ENCODE measurements at regions not wholly inside any gene's neighbourhood (a gene's known extent, or its start where the extent isn't known, plus 50 kb on each side); places are given as distances from the start of the nearest gene placed in this dataset.
"Not testable (repeated sequence)": the region's sequence is repeated elsewhere in the genome, so short reads cannot be mapped to it uniquely, and the experiment has no call there.

DNA sequence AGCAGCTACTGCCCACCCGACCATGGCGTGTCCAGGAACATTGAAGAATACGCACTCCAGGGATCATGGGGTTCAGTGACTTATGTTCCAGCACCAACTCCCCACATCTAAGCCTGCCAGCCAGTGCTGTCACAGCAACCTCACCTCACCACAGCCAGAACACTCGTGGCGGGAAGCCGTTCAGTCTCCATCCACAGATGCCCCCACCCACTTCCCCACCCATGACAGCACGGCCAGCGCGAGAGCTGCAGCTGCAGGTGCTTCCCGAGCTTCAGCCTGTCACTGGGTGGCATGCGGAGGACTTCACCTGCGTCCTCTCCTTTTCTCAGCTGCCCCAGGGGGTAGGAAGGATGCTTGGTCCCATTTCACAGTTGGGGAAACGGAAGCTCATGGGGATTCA lies 50.3 kb downstream of the RBFOX3 start:
- DNase-seq = no peak

DNA sequence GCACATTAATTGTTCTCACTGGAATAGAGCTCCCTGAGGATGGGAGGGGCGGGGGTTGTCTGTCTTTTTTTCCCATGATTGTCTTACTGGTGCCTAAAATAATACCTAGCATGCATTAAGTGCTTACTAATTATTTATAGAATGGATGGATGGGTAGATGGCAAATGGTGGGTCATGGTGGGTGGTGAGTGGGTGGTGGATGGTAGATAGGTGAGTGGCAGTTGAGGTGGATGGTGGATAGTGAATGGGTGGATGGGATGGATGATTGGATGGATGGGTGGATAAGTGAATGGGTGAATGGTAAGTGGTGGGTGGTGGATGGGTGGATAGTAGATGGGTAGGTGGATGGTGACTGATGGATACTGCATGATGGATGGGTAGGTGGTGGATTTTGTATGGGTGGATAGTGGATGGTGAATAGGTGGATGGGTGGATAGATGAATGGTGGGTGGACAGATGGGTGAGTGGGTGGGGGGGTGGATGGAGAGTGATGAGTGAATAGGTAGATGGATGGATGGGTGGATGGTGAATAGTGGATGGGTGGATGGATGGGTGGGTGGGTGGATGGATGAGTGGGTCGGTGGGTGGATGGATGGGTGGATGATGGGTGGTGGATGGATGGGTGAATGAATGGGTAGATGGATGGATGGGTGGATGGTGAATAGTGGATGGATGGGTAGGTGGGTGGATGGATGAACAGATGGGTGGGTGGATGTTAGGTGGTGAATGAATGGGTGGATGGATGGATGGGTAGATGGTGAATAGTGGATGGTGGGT lies 51.6 kb downstream of the RBFOX3 start:
- DNase-seq = no peak

DNA sequence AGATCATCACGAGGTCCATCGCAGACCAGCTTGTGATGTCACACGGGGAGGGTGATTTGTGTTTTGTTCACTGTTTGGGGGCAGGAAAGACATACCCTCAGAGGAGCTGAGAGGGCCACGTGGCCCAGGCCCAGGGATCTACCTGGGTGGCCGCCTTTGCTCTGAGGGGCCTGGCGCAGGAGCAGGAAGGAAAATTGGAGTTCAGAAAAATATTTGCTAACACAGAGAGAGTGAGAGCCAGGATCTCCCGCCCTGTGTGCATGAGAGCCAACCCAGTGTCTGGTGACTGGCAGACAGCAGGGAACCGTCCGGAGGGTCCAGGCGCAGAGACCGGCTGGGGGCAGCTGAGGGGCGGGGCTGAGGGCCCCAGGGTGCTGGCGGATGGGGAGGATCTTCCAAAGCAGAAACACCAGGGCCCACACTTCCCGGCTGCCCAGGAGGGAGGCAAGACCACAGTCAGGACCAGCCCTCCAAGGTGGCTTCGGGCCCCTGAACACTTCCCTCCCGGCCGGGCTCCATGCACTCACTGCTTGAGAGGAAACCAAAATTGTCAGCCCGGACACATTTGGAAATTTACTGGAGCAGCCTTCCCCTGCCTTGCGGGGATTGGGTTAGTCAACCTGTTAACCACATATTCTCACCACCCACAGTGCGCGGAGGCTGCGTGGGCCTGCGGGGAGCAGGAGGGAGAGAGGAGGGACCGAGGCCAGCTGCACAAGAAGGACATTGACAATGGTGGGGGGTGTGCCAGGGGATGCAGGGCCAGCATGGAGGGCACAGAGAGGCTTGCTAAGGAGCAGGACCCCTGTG lies 52.6 kb downstream of the RBFOX3 start:
- peak in 1 of 14 donors; percentile 79 for DNase-seq

DNA sequence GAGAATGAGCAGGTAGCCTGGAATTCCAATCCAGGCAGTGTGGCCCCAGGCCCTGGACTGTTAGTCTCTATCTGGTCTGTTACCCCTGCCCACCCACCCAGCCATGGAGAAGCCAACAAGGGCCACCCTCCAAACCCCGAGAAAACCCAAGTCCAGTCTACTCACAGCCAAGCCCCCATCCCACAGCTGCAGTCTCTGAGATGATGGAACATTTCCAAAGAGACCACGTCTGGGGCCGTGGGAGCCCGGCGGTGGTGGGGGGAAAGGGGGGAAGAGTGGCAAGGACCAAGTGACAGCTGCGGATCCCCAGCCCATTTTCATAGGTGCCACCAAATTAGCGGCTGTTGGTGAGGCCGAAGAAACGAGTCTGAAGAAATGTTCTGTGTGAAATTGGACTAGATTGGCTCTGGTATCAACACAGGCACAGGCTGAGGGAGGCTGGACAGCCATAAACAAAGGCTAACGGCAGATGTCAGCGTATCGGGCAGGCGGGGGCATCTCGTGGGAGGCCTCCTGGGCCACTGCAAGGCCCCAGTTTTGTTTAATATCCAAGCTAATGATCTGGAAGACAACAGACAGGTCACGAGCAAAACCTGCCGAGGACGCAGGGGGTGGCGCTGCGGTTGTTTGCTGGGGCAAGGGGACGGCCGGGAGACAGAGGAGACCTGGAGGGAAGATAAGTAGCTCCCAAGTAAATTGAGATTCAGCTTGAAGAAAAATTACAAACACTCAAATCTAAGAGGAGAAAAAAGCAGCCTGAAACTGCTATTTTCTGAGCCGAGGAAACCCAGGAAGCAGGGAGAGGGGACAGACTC lies 53.4 kb downstream of the RBFOX3 start:
- no peak for DNase-seq

DNA sequence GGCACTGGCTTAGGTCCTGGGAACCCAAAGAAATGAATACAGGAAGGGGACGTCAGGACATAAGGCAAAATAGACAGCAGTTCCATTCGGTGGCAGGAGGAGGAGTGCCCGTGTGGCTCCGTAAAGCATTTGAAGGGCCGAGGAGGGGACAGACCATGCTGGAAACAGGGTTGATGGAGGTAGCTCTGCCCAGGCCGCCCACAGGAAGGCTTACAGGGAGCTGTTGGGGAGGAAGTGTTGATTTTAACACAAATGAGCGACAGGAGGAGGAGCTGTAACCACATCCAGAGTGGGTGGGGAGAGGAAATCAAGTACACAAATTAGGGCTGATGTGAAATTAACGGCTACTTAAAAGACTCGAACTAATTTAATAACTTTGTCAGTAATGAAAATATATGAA lies 54.6 kb downstream of the RBFOX3 start:
- DNase-seq = no peak

DNA sequence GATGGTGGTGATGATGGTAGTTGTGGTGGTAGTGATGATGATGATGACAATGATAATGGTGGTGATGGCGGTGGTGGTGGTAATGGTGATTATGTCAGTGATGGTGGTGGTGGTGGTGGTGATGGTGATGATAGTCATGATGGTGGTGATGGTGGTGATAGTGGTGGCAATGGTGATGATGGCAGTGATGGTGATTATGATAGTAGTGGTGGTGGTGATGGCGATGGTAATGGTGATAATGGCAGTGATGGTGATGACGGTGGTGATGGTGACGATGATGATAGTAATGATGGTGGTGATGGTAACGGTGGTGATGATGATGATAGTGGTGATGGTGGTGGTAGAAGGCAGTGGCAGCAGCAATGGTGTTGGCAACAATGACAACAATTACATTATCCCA lies 55.3 kb downstream of the RBFOX3 start:
- DNase-seq = no peak

DNA sequence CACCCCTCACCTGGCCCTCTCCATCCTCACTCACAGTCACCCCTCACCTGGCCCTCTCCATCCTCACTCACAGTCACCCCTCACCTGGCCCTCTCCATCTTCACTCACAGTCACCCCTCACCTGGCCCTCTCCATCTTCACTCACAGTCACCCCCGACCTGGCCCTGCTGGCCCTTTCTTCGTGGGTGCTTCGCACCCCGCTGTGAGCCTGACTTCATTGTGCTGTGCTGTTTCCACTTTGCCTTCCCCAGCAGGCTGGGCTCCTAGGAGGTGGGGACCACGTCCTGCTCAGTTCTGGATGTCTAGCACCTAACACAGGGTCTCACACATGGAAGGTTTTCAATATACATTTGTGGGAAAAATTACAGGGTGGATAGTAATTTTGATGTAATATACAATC lies 56.5 kb downstream of the RBFOX3 start:
- DNase-seq = not testable (repeated sequence)

DNA sequence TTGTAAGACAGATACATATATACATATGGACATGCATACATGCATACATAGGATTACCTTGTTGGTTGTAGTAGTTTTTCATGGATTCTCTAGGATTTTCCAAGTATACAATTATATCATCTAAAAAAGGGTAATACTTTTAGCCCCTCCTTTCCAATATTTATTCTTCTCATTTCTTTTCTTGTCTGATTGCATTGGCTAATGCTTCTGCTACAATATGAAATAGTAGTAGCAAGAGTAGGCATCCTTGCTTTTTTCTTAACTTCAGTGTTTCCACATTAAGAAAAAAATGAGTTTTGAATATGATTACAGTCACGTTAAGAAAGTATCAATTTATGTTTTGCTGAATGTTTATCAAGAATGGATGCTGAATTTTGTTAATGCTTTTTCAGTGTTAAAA lies 58.0 kb downstream of the RBFOX3 start:
- no peak for DNase-seq

DNA sequence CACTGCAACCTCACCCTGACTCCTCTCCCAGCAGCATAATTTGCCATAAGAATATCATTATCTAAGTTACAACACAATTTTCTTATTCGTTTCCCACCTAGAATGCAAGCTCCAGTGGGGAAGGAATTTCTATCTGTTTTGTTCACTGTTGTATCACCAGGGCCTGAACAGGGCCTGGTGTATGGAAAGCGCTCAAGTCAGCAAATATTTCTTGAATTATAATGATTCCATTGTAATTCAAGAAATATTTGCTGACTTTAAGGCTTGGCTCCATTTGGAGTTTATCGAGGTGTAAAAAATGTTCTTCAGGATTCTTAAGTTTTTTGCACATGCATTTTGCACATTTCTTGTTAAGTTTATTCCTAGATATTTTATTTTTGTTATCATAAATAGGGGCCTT lies 58.4 kb downstream of the RBFOX3 start:
- DNase-seq = no peak

DNA sequence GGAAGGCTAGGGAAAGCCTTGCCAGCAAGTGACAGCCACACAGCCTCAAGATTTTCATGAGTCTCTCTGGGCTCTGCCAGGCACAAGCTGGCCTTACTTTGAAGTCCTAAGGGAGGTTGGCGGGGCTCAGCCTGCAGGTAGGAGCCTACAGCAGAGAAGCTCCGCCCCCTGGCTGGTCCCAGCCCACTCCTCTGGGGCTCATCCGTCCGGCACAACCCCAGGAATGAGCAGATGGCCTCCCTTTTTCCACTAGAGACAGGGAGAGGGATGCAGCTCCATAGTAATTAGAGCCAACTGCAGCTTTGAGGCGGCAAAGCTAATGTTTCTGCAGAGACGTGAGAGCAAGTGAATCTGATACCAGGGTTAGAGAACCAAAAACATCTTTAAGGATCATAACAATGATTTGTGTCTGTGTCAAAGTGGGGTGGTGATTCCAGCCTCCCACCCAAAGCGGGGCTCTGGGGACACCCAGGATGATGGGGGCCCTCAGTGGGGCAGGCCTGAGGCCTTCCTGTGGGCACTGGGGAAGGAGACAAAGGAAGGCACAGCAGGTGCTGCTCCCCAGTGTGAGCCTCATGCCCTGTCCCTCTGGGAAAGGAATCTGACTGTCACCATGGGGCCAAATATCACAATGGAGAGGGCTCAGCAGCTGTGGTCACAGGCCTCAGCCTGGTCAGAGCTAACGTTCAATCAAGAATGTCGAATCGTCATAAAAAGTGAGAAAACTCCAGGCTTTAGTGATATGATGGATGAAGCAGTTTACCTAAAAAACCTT lies 61.5 kb downstream of the RBFOX3 start:
- DNase-seq = peak in 1 of 14 donors; percentile 85

DNA sequence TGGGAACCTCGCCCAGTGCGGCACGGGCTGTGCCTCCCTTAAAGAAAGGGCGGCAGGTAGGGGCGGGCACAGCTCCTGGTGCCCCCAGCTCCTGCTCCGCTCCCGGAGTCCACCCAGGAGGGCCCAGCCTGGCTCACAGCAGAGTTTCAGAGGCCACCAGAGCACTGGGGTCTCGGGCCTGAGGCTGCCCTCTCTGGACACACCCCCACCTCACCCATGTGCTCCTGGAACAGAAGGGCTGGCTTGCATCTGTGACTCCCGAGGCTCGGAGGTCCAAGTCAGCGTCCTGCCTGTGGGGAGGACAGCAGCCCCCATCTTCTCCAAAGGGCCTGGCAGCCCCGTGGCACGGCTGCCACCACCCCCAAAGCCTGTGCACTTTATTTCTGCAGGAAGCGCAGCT lies 62.7 kb downstream of the RBFOX3 start:
- DNase-seq = no peak

DNA sequence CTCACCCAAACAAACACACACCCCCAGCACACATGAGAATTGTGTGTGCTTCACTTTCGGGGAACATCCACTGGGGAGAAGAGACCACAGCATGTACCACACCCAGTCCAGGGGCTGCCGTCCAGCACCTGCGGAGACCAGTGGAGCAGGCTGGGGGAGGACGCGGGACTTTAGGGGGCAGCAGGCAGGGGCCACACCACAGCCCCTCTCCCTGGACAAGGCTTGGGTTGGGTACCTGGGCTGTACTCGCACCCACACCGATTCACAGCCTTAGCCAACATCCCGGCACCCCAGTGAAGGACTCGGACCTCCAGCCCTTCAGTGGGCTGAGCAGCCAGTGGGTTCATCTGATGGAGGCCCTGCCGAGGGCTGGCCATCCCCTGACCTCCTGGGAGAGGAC lies 63.3 kb downstream of the RBFOX3 start:
- no peak for DNase-seq

DNA sequence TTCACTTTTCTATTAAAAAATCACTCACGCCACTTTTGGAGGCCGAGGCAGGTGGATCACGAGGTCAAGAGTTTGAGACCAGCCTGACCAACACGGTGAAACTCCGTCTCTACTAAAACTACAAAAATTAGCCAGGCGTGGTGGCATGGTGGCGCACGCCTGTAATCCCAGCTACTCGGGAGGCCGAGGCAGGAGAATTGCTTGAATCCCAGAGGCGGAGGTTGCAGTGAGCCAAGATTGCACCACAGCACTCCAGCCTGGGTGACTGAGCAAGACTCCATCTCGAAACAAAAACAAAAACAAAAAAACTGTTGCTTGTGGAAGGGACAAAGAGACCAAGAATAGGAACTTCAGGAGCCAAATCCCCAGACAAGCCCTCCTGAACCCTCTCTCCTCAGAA lies 63.7 kb downstream of the RBFOX3 start:
- not testable (repeated sequence) for DNase-seq

DNA sequence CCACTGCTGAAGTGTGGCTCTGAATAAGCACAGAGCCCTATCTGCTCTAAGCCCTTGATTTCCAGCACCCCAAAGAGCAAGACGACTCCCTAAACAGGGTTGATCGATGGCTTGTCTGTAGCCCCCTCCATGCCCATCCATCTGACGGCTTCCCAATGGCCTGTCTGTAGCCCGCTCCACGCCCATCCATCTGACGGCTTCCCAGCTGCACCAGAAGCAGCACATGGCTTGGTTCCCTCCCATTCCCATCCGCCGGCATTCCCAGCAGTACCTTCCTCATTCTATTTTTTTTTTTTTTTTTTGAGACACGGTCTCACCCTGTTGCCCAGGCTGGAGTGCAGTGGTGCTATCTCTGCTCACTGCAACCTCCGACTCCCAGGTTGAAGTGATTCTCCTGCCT lies 64.5 kb downstream of the RBFOX3 start:
- DNase-seq = no peak

DNA sequence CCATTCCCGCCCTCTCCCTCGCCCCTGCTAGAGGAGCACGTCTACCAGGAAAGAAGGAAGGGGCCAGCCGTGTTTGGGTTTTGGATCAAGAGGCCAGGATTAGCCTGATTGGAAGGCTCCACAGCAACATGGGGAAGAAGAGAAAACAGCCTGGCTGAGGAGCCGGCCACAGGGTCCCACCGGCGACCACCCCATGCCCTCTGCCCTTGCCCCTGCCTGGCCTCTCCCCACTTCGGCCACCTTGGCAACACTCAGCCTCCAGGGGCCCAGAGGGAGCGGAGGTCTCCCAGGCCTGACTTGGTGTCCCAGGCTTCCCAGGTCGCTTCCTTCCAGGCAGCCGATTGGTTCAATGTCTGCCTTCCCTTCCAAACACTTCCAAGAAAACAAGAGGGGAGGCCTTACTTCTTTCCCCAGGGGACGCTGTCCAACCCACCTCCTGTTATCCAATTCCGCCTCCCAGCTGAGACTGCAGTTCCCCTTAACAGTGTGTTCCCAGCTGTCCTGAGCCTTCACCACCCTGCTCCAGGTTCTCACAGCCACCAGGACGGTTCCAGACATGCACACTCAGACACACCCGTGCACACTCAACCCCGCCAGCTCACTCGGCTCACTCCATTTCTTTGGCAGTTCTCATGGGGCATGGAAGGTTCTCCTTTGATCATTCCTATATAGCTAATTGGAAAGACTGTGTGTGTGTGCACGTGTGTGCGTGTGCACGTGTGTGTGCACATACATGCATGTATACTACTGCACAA lies 65.4 kb downstream of the RBFOX3 start:
- DNase-seq = no peak

DNA sequence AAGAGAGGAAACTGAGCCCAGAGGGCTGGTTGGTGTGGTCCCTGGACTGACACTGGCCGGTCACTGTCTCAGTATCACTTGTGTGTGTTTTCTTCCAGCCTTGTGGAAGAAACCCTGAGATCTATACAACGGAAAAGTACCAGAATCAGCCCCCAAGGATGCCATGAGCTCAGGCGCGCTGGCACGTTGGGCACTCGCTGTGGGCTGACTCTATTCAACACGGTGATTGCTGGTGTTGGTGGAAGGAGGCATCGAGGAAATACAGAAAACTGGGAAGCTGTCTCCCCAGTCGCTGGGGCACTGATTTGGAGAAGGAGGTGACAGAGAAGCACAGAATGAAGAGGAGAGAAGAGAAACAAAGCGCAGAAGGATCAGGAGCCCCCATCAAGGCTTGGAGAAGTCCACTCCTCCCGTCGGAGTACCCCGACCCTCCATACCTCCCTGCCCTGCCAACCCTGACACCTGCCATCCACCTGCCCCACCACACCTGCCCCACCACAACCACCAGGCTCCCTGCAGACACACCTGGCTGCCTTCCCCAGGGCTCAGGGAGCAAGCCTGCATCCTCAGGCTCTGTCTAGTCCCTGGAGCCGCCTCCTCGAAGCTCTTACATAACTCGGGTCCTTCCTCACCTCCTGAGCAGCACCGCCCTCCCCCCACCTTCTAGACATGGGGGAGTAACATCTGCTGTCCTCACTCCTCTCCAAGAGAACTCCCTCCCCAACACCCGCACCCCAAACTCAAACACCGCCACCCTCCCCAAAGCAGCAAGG lies 66.5 kb downstream of the RBFOX3 start:
- peak in 1 of 14 donors; percentile 81 for DNase-seq

DNA sequence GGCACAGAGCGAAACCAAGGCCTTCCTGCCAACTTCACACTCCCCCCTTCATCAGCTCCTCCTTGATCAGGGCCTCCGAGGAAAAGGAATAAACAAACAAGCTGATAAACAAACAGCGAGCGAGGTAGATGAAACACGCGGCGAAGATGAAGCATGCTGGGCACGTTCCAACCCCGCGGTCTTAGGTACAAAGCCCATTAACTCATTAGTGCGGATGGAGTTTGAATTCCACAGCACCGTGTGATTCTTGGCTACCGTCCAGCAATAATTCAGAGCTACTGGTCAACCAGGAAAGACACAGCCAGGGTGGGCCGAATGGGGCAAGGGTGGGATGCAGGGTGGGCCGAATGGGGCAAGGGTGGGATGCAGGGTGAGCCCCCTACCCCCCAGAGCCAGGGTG lies 67.3 kb downstream of the RBFOX3 start:
- DNase-seq = no peak

DNA sequence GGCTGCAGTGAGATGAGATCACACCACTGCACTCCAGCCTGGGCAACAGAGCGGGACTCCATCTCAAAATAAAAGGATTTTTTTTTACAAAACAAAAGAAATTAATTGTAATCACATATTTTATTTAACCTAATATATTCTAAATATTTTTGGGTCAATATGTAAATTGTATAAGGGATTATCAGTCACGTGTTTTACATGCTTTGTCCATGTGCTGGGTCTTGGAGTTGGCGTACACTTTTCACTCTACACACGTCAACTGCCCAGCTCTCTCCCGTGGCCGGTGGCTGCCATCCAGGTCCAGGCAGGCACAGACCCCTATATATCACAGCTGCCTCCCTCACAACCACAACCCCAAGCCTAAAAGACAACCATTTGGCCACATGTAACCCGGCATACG lies 68.1 kb downstream of the RBFOX3 start:
- no peak for DNase-seq

DNA sequence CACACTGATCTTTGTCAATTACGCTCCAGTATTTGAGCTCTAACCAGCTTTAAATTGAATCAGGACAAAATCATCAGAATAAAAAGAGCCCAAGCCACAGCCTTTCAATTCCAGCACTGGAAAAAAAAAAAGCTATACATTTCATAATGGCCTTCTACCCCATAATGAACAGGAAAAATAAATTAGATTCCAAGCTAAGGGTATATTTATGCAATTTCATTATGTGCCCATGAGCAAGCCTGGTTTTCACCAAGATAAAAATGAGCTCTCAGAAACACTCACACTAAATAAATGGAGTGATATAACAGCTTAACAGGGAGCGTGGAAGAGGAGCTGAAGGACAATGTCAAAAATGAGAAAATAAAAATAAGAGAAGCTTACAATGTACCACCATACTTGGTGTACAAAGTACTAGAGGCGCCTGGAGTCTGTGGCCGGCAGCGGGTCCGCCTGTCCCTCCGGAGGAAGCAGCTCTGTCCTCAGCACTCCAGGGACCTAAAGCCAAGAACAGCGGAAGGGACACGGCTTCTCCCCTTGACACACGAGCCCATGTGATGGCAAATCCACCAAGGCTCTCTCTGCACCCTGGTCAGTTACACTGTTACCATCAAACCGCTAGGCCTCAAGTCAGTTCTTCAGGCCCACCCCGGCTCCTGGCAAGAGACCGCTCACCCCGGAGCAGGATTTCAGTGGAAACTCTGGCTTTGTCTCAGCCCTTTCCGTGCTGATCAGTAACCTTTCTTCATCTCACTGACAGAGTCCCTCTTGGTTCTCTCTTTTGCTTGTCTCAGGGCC lies 69.6 kb downstream of the RBFOX3 start:
- no peak for DNase-seq
